Activated CD8-positive, alpha-beta T cell treated with anti-CD3 and anti-CD28 coated beads for 36 hours (primary cell): ENCODE measurements at regions not wholly inside any gene's neighbourhood (a gene's known extent, or its start where the extent isn't known, plus 50 kb on each side); places are given as distances from the start of the nearest gene placed in this dataset.

Experiments used
- ATAC-seq: fragments of 200-7000 bp; cut with Tn5 transposase; one replicate; pipeline ENCODE4 v1.10.0; 2021; ENCODE audit warnings: mild to moderate bottlenecking, moderate library complexity
- CTCF ChIA-PET: fragments of 350-600 bp; sonication (Branson Sonifier 250); formaldehyde crosslinking; loops from one replicate; lab custom pipeline; 2021; ENCODE audit warnings: antibody characterized with exemption; lab: Charles Lee
- POLR2A ChIA-PET: fragments of 350-600 bp; sonication (Branson Sonifier 250); formaldehyde crosslinking; loops from one replicate; lab custom pipeline; 2021; ENCODE audit warnings: antibody characterized with exemption; lab: Charles Lee
- DNase-seq: peaks from one replicate; pipeline ENCODE4 v3.0.0-alpha.2; 2020
- H3K27ac Mint-ChIP-seq: one replicate; pipeline ENCODE4 v1.8.0; 2021; ENCODE audit warnings: mild to moderate bottlenecking, mixed read lengths
- H3K27me3 Mint-ChIP-seq: one replicate; pipeline ENCODE4 v1.8.0; 2021; ENCODE audit warnings: mixed read lengths
- H3K36me3 Mint-ChIP-seq: one replicate; pipeline ENCODE4 v1.8.0; 2021; ENCODE audit warnings: low read depth, mixed read lengths
- H3K4me1 Mint-ChIP-seq: one replicate; pipeline ENCODE4 v1.8.0; 2021; ENCODE audit warnings: low read depth, mixed read lengths
- H3K4me3 Mint-ChIP-seq: one replicate; pipeline ENCODE4 v1.8.0; 2021; ENCODE audit warnings: mild to moderate bottlenecking, moderate library complexity, mixed read lengths
- H3K9me3 Mint-ChIP-seq: one replicate; pipeline ENCODE4 v1.8.0; 2021; ENCODE audit warnings: mixed read lengths
- intact Hi-C: fragments of 100-400 bp; cut with micrococcal nuclease; formaldehyde crosslinking; loops from one replicate; pipeline ENCODE4 v1.10.0; 2022
- TF ChIP-seq, protein P1 (sequence below): fragments of 200-600 bp; IDR thresholded peaks from one replicate; pipeline ENCODE4 v1.8.0; 2022; ENCODE audit warnings: antibody characterized with exemption, mild to moderate bottlenecking

DNA sequence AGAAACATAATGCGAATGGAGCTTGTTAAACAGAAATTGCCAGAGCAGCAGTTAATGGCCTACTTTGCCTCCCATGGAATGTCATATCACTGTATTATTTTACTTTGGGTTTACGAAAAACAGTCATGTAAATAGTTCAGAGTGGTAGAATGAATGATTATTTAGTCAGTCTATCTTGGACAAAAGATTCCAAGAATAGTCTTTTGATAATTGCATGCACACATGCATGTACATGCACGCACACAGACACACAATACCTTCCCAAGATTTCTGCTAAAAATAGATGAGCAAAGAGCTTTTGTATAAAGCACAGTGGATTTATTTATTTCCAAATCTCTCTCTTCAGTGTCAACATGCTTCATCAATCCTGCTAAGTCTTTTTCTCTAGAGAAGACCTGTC lies 800.7 kb downstream of the DIPK2A start:
- Mint-ChIP-seq H3K9me3 (no peaks in the 10 kb centered on the region), H3K27ac (no peak overlapping the region), H3K36me3 (no peaks in the 10 kb centered on the region), H3K4me3 (no peak overlapping the region), H3K4me1 (no peaks in the 10 kb centered on the region), H3K27me3 (no peaks in the 10 kb centered on the region)
- DNase-seq (no peak), ATAC-seq (no peak)
- TF ChIP-seq, protein P1, sequence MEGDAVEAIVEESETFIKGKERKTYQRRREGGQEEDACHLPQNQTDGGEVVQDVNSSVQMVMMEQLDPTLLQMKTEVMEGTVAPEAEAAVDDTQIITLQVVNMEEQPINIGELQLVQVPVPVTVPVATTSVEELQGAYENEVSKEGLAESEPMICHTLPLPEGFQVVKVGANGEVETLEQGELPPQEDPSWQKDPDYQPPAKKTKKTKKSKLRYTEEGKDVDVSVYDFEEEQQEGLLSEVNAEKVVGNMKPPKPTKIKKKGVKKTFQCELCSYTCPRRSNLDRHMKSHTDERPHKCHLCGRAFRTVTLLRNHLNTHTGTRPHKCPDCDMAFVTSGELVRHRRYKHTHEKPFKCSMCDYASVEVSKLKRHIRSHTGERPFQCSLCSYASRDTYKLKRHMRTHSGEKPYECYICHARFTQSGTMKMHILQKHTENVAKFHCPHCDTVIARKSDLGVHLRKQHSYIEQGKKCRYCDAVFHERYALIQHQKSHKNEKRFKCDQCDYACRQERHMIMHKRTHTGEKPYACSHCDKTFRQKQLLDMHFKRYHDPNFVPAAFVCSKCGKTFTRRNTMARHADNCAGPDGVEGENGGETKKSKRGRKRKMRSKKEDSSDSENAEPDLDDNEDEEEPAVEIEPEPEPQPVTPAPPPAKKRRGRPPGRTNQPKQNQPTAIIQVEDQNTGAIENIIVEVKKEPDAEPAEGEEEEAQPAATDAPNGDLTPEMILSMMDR, result no peak
- ChIA-PET POLR2A (no interaction called here), CTCF (no interaction called here)
- intact Hi-C loops, result no loop called here

DNA sequence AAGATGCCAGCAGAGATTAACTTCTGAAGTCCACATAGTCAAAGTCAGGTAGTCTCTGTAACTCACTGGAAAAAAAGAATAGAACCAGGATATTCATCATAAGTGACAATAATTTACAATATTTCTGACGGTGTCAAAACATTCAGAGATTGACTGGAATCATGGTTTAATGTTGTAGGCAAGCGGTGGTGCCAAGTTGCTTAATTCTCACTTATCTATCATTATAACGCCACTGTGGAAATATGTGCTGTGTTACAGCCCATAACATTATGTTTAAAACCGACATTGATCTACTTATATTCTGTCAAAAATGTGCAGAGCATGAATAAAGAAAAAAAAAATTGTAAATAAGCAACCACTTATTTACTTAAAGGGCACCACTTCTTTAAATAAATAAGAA lies 801.7 kb downstream of the DIPK2A start:
- no peaks in the 10 kb centered on the region for H3K27me3 Mint-ChIP-seq
- ChIA-PET CTCF (no interaction called here), POLR2A (no interaction called here)
- no peak overlapping the region for H3K4me3 Mint-ChIP-seq
- intact Hi-C loops, result no loop called here
- H3K27ac Mint-ChIP-seq, result no peak overlapping the region
- ATAC-seq, result no peak
- no peaks in the 10 kb centered on the region for H3K4me1 Mint-ChIP-seq
- no peaks in the 10 kb centered on the region for H3K36me3 Mint-ChIP-seq
- no peaks in the 10 kb centered on the region for H3K9me3 Mint-ChIP-seq
- no peak for DNase-seq
- TF ChIP-seq, protein P1, result no peak

DNA sequence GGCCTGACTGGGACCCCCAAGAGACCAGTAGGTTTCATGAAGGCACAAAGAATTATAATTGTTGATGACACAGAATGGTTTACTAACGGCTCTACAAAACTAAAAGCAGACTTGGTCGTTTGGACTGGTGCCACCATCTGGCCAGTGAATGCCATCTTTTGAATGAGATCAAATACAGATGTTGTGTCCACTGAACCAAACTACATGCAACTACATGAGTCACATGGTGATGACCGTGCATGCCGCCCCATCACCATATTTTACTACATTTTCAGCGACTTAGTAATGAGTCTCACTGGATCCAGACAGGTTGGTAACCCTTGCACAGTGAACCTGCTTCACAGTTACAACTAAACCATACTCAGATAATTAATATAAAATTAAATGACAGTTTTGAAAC lies 803.3 kb downstream of the DIPK2A start:
- H3K4me1 Mint-ChIP-seq, result no peaks in the 10 kb centered on the region
- no peaks in the 10 kb centered on the region for H3K27me3 Mint-ChIP-seq
- CTCF ChIA-PET, result no interaction called here
- POLR2A ChIA-PET, result no interaction called here
- no peak for DNase-seq
- no peaks in the 10 kb centered on the region for H3K36me3 Mint-ChIP-seq
- no peak overlapping the region for H3K4me3 Mint-ChIP-seq
- no peaks in the 10 kb centered on the region for H3K9me3 Mint-ChIP-seq
- intact Hi-C loops, result no loop called here
- H3K27ac Mint-ChIP-seq, result no peak overlapping the region
- no peak for ATAC-seq
- TF ChIP-seq, protein P1, result no peak

DNA sequence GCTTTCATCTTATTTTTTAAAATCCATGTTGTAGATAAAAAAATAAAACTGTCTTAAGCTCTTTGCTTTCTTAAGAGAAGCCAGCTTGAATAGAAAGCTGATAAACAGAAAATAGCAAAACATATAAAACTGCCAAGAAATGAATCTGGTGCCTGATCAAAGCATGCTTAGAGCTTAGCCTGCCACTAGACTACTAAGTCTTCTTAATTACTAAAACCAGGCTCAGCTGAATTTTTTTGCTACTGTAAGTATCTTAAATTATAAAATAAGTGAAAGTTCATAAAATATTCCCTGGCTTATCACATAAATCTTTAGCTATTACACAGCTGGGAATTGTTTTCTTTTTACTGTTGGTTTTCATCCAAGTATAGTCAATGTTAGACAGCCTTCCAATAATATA lies 803.9 kb downstream of the DIPK2A start:
- Mint-ChIP-seq H3K27me3 (no peaks in the 10 kb centered on the region), H3K4me3 (no peak overlapping the region), H3K9me3 (no peaks in the 10 kb centered on the region), H3K27ac (no peak overlapping the region), H3K4me1 (no peaks in the 10 kb centered on the region), H3K36me3 (no peaks in the 10 kb centered on the region)
- no peak for DNase-seq
- CTCF ChIA-PET, result no interaction called here
- intact Hi-C loops, result no loop called here
- POLR2A ChIA-PET, result no interaction called here
- TF ChIP-seq, protein P1, result no peak
- no peak for ATAC-seq

DNA sequence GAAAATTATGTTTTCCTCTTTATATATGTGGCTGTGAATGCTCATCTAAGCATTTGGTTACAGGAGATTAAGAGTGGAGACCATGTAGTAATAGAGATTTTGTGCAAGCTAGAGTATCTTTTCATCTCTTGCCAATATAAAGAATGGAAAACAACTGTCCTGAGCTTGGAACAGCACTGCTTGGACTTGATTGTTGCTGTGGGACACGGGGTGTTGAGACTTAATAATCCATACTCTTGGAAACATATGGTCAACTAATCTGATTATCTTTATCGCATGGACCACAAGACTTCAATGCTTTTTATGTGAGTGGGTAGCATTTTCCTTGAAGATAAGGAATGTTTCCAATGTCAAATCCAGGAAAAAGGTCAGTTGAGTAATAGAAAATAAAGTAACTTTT lies 806.3 kb downstream of the DIPK2A start:
- Mint-ChIP-seq H3K27me3 (no peaks in the 10 kb centered on the region), H3K9me3 (no peaks in the 10 kb centered on the region), H3K4me3 (no peak overlapping the region), H3K27ac (no peak overlapping the region), H3K4me1 (no peaks in the 10 kb centered on the region), H3K36me3 (no peaks in the 10 kb centered on the region)
- intact Hi-C loops, result no loop called here
- CTCF ChIA-PET, result no interaction called here
- DNase-seq (no peak), ATAC-seq (no peak)
- TF ChIP-seq, protein P1, result no peak
- POLR2A ChIA-PET, result no interaction called here
